GM19193 (cell line): ENCODE measurements at regions not wholly inside any gene's neighbourhood (a gene's known extent, or its start where the extent isn't known, plus 50 kb on each side); places are given as distances from the start of the nearest gene placed in this dataset.

ENCODE experiments used
- POLR2A ChIP-seq: IDR thresholded peaks from 4 replicates; pipeline ENCODE4 v1.6.1; 2011; ENCODE audit not compliant: insufficient read depth, insufficient read length; ENCODE audit errors: extremely low read depth

- no peak for TF ChIP-seq POLR2A
These were observed 81.8 kb upstream of the CNKSR3 start for GRCh38 chr6:154592199-154592860.

- TF ChIP-seq POLR2A, result no peak
These were observed 82.6 kb upstream of the CNKSR3 start for GRCh38 chr6:154593122-154593521.

GRCh38 chr6:154594496-154595198 lies 84.2 kb upstream of the CNKSR3 start:
- no peak for TF ChIP-seq POLR2A

GRCh38 chr6:154595538-154595937 lies 85.1 kb upstream of the CNKSR3 start:
- no peak for TF ChIP-seq POLR2A

- no peak for TF ChIP-seq POLR2A
These were observed 85.5 kb upstream of the CNKSR3 start for GRCh38 chr6:154596009-154596408.

GRCh38 chr6:154596701-154597100 lies 86.2 kb upstream of the CNKSR3 start:
- no peak for TF ChIP-seq POLR2A

- TF ChIP-seq POLR2A, result no peak
These were observed 87.9 kb upstream of the CNKSR3 start for GRCh38 chr6:154598399-154598798.

- TF ChIP-seq POLR2A, result no peak
These were observed 91.8 kb upstream of the CNKSR3 start for GRCh38 chr6:154602296-154602695.

- TF ChIP-seq POLR2A, result no peak
These were observed 92.2 kb upstream of the CNKSR3 start for GRCh38 chr6:154602708-154603107.

GRCh38 chr6:154604119-154604518 lies 93.6 kb upstream of the CNKSR3 start:
- TF ChIP-seq POLR2A, result no peak

GRCh38 chr6:154605178-154605881 lies 94.8 kb upstream of the CNKSR3 start:
- no peak for TF ChIP-seq POLR2A

- no peak for TF ChIP-seq POLR2A
These were observed 95.4 kb upstream of the CNKSR3 start for GRCh38 chr6:154605882-154606370.

GRCh38 chr6:154606457-154606856 lies 96.0 kb upstream of the CNKSR3 start:
- peak; percentile 65 for TF ChIP-seq POLR2A

- peak; percentile 0 for TF ChIP-seq POLR2A
These were observed 96.4 kb upstream of the CNKSR3 start for GRCh38 chr6:154606860-154607259.

GRCh38 chr6:154611241-154611640 lies 100.8 kb upstream of the CNKSR3 start:
- TF ChIP-seq POLR2A, result no peak
